GM10266 (cell line): ENCODE measurements at regions not wholly inside any gene's neighbourhood (a gene's known extent, or its start where the extent isn't known, plus 50 kb on each side); places are given as distances from the start of the nearest gene placed in this dataset.

Source experiments
- DNase-seq: peaks from one replicate; pipeline ENCODE4 v3.0.0; 2012; ENCODE audit errors: extremely low spot score
- CTCF ChIP-seq: IDR thresholded peaks from 2 replicates; pipeline ENCODE4 v1.5.1; 2012; ENCODE audit warnings: mild to moderate bottlenecking, low read depth; ENCODE audit not compliant: control insufficient read depth, insufficient read depth; ENCODE audit errors: missing control alignments

DNA sequence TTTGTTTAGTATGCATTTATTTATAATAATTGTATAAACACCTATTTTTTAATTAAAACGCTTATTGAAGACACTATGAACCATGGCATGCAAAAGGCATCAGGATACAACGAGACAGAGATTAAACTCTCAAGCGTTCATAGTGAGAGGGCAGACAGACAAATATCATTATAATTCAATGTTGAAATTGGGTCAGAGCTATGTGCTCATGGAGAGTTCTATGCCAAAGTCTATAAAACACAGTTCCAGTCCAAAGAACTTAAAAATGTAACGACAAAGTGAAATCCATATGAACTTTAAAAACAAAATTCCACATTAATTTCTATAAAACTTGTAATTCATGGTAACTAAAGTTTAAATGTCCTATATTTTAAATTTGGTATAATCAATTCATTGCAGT, 724.0 kb downstream of the LTN1 start:
- TF ChIP-seq CTCF = no peak
- no peak for DNase-seq

GRCh38 chr21:28267449-28267848, 725.2 kb downstream of the LTN1 start:
- DNase-seq = no peak
- TF ChIP-seq CTCF = no peak

DNA sequence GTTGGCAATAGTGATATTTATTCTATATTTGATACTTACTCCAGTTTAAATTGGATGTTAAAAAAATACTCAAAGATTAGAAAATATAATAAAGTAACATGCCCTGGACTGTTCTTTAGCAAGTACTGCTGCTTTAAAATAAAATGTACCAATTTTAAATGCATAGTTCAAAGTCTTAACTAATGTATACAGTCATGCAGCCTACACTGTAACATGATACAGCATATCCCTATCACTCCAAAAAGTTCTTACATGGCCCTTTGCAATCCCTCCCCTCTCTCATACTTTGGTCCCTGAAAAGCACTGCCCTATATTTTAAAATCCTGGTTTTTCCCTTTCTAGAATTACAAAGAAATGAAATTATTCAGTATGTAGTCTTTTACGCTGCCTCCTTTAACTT, 726.6 kb downstream of the LTN1 start:
- TF ChIP-seq CTCF = no peak
- DNase-seq = no peak

- no peak for DNase-seq
These were observed 728.7 kb downstream of the LTN1 start for GRCh38 chr21:28263974-28264373.

DNA sequence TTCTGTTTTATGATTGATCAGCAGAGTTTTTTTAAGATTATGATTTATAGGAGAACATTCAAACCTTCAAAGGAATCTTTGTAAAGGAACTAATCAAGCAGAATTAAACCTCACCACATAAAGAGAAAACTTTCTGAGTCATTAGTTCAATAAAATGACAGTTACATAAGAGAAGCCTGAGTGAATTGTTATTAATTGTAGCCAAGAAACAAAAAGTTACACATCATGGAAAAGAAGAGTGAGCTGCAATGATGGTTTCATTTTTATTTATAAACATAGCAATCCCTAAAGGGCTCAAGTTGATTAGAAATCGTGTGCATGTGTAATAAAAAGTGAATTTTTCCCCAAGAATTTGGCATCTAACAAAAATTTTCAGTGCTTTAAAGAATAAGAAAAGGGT, 731.4 kb downstream of the LTN1 start:
- DNase-seq = no peak
- no peak for TF ChIP-seq CTCF

More at GRCh38 chr21:28263974-28264373, 728.7 kb downstream of the LTN1 start:
- TF ChIP-seq CTCF = no peak

DNA sequence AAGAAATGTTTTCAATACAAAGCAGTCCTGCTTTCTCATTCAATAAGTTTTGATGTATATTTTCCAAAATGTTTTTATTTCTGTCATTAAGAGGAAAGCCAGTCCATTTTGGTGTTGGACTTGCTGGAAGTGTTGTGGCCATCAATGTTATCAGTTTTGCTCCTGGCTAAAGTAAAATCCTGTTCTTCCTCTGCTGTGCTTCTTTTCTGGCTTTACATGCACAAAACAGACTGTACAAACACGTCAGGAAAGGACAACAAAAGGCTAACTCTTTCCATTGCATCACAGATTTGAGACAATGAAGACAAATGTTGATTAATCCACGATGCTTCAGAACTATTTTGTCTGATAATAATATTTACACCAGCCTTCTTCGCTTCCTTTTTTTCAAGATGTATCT, 735.4 kb downstream of the LTN1 start:
- DNase-seq = no peak
- no peak for TF ChIP-seq CTCF

GRCh38 chr21:28256837-28257236, 735.8 kb downstream of the LTN1 start:
- DNase-seq = no peak
- no peak for TF ChIP-seq CTCF
